ENCODE measurements at regions not wholly inside any gene's neighbourhood (a gene's known extent, or its start where the extent isn't known, plus 50 kb on each side); places are given as distances from the start of the nearest gene placed in this dataset.

DNA sequence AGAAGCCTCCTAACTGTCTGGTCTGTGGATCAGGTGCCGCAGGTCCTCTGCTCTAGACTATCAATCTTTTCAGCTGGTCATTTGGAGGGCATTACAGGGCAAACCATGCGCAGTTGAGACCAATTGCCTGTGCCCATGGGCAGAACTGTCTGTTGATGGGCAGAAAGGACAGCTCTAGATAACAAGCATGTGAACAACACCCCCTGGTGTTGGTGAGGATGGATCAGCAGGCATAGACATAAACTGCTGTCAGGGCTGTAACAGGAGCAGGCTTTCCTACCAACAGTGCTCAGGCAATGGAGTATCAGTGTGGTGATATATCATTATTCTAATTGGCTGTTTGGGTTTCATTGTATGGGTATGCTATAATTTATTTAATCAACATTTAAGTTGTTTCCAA lies 104.7 kb upstream of the KL start:
- peak in 1 of 5 experiments; percentile 58 for DNase-seq

DNA sequence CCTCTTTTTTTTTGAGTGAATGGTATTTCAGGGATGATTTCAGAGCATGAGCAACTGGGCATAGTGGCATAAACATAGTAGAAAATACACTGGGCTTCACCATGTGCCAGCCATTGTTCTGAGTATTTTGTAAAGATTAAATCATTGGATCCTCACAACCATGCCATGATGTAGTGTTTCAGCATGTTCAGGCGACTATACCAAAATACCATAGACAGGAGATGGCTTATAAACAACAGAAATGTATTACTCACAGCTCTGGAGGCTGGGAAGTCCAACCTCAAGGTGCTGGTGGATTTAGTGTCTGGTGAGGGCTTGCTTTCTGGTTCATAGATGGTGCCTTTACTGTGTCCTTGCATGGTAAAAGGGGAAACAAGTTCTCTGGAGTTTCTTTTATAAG lies 101.5 kb upstream of the KL start:
- no peak for DNase-seq

DNA sequence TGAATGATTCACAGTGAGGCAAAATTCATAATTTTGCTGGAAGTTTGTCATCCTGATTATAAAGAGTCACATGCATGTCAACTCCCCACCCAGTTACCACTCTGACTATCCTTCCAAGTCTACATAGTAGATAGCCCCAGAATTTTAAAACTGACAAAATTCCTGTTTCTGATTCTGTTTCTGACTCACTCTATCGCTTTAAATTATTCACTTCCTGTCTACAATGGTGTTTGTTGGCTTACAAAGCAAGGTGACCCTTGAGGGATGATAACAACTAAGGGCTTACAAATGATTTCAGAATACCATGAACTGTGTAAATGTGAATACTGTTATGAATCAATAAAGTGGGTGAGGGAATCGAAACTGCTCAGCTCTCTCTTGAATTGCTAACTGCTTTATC lies 98.7 kb upstream of the KL start:
- DNase-seq = peak in 1 of 5 experiments; percentile 75

DNA sequence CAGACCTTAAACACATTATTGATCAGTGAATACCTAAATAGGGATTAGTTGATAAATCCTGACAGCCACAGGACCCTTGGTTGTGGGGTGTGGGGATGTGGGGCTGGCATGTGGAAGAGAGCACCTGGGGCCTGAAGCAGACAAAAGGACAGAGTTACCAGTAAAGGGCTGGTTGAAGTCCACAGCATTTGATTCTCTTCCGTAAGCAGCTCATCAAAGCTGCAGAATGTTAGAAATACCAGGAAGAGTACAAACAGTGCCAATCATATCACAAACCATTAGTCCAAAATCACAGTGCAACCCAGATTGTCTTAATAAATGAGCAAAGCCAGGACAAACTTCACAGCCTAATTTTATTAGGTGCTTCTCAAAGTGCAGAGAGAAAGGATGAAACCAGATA lies 92.5 kb upstream of the KL start:
- no peak for DNase-seq

DNA sequence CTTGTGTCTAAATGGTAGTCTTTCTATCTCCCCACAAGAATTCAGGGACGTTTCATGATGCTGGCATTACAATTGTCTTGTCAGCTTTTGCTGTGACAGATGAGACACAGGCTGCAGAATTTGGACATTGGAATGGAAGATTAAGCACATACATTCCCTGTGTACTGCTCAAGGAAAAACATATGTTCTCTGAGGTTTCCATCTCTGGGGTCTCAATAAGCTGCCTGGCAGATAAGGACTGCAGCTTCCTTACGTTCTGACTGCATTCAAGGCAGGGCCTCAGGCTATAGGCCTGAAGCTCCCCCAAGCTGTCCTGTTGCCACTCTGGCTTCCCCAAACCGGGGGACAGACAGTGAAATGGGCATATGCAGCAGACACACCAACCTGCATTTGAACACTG lies 91.3 kb upstream of the KL start:
- DNase-seq = no peak

DNA sequence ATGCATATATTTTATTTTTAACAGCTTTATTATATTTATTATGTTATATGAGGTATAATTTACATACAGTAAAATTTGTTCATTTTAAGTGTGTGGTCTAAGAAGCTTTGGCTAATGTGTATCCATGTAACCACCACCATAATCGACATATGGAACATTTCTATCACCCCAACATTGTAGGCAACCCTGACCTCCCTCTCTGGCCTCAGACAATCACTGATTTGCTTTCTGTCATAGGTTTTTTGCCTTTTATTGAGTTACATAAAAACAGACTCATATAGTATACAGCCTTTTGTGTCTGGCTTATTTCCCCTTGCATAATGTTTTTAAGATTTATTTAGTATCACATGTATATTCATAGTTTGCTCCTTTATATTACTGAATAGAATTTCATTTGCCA lies 90.7 kb upstream of the KL start:
- DNase-seq = no peak

DNA sequence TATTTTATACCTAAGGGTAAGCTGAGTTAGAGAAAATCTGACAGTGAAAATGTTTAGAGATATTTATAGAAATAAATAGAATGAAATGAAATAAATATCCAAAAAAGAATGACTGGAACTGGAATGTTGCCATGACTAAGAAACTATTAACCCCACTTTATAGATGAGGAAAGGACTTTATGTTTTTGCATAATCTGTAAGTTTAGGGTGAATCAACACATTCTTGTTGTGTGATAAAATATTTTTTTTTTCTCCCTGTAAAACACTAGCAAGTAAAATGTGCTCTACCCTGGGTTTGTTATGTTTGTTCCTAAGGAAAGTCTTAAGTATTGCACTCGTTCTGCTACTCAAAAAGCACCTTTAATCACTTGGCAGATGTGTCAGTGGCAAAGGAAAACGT lies 83.8 kb upstream of the KL start:
- no peak for DNase-seq

DNA sequence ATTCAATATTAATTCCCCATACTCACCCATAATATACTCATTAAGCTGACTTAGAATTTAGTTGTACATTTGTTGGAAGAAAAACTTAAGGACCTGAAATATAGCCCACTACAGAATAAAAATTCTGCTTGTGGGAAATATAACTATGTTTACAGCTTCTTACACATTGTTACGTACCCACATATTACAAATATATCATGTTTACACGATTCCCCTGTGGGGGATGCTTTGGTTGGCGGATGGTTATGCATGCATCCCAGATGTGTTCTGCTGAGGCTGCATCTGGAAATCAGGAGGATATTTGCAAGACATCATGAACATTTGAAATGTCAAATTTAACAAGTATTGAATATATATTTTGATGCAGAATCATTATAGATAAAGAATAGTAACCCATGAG lies 79.5 kb upstream of the KL start:
- no peak for DNase-seq

DNA sequence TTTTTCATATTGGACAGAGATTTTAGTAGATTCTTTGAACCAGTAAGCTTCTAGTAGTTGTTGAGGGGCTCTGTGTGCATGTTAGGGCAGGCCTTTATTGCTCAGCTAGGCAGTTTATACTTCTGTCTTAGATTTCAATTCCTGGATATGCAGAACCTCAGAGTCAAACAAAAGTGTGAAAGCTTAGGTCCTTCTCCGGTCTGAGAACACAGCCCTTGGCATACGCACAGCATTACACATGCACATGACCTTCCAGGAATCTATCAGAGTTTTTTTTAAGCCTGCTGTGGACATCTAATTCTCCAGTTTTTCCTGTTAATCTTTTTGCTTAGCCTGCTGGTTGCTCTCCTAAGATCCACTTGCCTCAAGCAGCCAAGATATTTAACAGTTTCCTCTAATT lies 77.9 kb upstream of the KL start:
- no peak for DNase-seq

DNA sequence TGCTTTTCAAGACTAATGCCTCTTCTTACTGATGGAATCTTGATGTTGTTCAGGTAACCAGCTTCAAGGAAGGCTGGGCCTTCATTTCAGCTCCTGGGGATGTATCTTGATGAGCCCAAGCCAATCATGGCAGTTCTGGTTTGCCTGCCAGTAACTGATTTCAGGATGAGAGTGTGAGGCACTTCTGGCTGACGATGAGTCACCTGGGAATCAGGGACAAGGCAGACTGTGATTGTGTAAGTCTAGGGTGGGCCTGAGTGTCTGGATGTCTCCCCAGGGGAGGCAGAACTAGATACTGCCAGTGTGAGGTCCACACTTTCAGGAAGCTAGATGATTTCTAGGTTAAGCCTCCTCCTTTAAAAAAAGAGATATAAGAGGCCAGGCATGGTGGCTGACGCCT lies 77.3 kb upstream of the KL start:
- DNase-seq = no peak

DNA sequence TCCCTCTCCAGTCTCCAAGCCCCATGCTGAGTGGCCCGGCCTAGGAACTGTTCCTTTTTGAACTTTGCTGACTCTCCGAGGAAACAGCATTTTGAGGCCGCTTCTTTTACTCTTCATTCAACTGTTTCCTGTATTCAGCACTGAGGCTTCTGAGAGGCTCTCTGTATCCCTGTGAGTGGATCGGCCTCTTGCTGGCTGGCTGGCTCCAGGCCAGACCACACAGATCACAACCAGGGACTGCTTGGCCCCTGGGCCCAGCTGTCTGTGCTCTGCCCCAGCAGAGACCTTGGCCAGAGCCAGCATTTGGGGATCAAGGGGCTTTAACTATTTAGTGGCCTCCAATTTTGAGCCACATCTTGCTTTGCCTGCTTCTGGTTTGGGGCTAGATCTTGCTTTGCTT lies 75.6 kb upstream of the KL start:
- DNase-seq = no peak

DNA sequence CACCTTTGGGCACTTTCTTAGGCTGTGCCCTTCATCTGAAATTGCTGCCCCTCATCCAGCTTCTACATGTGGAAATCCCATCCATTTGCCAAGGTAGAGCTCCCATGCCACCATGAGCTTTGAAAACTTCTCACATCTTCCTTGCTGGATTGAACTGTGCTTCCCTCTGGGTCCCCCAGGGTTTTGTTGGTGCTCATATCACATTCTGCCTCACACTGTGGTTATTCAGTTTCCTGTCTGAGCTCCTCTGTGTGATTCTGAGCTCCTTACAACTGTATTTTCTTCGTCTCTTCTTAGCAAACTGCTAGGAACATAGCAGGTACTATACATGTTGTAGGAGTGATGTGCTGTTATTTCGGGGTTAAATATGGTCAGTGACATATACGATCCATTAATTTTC lies 74.9 kb upstream of the KL start:
- DNase-seq = peak in 1 of 5 experiments; percentile 43

DNA sequence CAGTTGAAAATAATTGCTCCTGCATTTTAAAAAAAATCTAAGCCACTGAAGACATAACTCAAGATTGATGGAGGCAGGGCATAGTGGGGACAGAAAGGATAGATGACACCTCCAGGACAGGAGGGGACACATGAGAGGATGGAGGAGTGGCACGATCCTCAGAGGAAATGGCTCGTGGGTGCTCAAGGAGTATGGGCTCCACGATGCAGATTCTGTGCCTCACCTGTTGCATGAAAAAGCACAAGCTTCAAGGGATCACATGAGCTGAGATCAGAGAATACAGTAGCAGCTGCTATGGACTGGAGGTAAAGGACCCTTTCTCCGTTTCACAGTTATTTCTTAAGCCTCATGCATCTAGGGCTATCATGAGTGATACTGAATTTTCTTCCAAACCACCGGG lies 69.7 kb upstream of the KL start:
- no peak for DNase-seq

DNA sequence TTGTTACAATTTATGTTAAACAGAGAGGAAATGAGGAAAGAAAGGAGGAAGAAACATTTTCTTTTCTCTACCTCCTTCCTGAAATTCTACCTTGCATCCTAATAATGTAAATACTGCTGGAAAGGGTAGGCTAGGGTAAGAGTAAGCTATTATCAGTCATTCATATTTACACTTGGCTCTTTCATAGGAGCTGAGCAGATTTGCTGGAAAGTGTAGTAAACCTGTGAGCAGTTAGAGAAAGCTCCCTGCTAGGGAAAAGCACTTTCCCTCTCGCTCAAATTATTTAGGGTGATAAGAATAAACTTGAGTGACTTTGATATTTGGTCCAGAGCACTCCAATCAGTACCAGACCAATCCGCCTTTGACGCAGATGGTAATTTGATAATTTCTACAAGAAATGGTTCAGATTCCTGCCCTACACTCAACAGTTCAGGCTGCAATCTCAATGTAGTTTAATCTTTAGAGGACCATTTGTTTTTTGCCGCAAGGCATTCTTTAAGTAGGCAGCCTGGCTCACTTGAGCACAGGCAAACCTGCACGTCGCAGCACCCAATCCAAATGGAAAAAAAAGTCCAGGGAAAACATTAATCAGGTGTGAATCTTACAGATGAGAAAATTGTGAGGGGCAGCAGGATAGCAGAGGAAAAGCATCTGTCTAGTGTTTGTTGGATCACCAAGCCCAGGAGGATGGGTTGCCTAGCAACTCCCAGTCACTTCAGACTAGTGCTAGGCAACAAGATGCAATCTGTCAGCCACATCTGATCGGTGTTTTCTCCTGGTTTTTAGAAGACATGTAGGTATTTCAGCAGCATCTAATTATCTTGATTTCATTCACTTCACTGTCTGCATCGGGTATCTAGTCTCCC lies 68.6 kb upstream of the KL start:
- DNase-seq = no peak

DNA sequence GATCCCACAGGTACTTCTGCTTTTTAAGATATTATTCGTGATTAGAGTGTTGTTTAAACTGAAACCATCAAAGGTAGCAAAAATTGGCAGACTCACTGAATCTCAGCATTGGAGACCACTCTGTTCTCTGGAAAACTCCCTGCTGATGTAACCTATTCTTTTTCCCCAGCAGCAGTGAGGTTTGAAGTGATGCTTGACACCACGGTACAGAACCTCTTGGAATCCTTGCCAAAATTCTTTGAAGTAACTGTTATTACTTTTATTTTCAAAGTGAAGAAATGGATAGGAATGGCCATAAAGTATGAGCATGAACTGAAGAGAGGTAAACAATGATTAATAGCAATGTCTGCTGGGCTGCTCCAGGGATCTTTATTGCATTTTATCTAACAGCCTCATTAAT lies 66.4 kb upstream of the KL start:
- no peak for DNase-seq

DNA sequence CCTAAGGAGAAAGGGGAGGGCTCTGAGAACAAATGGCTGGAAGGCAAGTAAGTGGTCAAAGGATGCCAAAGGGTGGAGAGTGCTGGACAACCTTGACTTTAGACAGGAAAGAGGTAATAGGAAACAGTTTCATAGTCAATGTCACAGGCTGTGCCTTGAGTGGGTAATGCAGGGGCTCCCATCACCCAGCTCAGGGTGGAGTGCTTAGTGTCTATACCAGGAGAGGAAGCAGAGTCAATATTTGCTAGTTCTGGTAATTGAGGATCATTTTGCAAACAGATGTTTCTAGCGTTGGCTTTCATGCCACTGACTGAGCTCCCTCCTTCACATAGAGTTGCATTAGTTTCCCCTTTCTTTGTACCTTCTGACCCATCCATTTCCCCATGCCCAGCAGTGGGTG lies 64.6 kb upstream of the KL start:
- no peak for DNase-seq

DNA sequence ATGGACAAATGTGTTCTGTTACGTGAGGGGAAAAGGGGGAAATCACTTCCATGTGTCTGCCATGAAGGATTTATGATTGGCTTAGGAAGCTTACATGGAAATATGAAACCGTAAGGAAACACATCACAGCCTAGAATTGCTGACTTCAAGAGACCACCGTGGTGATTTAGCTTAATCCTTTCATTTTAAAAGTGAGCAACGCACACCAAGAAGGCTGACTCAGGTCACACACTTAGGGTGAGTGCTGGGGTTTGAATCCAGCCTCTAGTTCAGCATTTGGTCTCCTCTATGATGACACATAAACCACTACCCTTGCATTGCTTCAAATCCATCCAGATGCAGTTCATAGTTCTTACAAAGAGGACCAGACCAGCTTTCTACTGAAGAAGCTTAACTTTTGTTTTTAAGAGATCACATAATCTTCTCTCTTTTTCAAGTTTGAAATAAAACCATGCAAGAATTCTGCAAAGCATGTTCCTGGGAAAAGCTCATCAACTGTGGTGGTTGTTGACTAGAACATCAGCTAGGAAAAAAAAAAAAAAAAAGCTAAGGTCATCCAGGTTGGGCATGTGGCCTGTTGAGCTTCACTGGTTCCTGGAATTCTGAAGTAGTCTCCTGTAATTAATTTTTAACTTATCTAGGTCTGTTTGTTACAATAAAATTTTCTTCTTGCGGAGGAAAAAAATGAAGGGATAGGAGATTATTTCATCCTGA lies 60.2 kb upstream of the KL start:
- DNase-seq = no peak

DNA sequence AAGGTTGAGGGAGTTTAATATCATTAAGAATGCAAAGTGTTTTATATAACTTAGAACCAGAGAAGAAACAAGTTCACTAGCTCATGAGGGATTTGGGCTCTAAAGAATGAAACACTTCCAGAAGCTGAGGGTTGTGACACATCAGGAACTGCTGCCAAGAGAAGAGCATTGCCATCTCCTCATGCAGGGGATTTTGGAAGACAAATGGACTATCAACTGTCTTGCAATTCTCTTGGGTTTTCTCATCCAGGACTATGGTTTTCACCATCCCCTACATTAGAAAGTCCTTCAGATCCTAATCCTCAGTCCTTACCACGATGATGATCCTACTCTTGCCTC lies 59.7 kb upstream of the KL start:
- no peak for DNase-seq

DNA sequence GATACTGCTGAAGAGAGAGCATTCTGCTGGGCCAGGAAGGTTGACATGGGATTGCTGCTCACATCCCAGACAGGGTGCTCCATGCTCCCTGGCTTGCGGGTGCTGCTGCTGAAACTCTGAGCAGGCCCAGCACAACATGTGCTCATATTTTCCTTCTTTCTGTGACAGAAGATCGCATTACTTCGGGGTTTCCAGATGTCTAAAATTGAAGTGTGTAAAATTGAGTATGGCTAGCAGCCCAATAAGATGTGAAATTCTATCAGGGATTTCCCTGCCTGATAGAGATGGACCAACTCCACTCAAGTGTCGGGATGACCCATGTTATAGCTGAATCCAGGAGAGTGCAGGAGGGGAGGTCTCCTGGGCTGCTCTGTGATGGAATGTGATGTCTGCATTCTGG lies 55.6 kb upstream of the KL start:
- no peak for DNase-seq

DNA sequence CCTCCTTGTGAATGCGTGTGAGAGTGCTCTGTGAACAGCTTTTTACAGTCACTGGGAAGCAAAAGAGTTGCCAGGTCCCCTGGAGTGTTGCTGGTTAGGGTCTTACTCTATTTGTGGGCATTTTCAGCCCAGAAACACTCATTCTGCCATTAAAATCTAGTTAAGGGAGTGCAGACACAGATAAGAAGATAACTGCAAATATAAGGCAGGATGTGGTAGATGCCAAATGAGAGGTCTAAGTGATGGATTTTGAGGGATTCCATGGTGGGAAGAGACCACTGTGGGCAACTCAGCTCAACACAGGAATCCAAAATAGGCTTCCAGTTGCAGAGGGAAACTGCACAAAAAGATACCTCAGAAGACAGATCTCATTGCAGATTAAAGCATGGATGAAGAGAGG lies 54.5 kb upstream of the KL start:
- no peak for DNase-seq

DNA sequence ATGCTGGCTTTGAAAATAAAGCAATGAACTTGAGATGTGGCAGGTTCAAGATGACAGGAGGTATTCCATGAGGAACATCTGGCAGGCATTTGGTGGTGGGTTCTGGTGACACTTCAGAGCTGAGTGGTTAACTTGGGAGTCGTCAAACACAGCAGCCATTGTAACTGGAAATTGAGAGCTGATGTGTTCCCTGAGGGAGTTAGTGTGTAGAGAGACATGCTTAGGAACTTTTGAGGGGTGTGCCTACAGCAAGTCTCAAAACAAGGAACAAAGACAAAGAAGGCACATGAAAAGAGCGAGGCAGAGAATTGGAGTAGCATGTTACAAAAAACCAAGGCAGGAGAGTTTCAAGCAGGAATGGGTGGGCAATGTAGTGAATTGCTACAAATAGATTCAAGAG lies 53.9 kb upstream of the KL start:
- DNase-seq = no peak

DNA sequence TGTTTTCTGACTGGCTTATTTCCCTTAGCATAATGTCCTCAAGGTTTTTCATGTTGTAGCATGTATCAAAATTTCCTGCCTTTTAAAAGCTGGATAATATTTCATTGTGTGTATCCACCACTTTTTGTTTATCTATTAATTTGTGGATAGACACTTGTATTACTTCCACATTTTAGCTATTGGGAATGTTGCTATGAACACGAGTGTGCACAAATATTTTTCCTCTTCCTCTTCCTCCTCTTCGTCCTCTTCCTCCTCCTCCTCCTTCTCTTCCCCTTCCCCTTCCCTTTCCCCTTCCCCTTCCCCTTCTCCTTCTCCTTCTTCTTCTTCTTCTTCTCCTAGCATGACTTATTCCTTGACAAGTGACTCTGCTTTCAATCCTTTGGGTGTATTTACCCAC lies 51.2 kb upstream of the KL start:
- no peak for DNase-seq

All from T-helper 2 cell (primary cell).